GM12872 (cell line): ENCODE measurements at regions not wholly inside any gene's neighbourhood (a gene's known extent, or its start where the extent isn't known, plus 50 kb on each side); places are given as distances from the start of the nearest gene placed in this dataset.

Experiments used
- TF ChIP-seq, protein P1 (sequence below): IDR thresholded peaks from 3 replicates; pipeline ENCODE4 v1.5.1; 2011; ENCODE audit warnings: low read depth, mild to moderate bottlenecking, low read length, moderate library complexity; ENCODE audit not compliant: insufficient read depth

GRCh38 chr14:106044949-106045596, 518.7 kb downstream of the TMEM121 start:
- TF ChIP-seq, protein P1, sequence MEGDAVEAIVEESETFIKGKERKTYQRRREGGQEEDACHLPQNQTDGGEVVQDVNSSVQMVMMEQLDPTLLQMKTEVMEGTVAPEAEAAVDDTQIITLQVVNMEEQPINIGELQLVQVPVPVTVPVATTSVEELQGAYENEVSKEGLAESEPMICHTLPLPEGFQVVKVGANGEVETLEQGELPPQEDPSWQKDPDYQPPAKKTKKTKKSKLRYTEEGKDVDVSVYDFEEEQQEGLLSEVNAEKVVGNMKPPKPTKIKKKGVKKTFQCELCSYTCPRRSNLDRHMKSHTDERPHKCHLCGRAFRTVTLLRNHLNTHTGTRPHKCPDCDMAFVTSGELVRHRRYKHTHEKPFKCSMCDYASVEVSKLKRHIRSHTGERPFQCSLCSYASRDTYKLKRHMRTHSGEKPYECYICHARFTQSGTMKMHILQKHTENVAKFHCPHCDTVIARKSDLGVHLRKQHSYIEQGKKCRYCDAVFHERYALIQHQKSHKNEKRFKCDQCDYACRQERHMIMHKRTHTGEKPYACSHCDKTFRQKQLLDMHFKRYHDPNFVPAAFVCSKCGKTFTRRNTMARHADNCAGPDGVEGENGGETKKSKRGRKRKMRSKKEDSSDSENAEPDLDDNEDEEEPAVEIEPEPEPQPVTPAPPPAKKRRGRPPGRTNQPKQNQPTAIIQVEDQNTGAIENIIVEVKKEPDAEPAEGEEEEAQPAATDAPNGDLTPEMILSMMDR: no peak

GRCh38 chr14:106051796-106052195, 525.4 kb downstream of the TMEM121 start:
- TF ChIP-seq, protein P1: no peak

DNA sequence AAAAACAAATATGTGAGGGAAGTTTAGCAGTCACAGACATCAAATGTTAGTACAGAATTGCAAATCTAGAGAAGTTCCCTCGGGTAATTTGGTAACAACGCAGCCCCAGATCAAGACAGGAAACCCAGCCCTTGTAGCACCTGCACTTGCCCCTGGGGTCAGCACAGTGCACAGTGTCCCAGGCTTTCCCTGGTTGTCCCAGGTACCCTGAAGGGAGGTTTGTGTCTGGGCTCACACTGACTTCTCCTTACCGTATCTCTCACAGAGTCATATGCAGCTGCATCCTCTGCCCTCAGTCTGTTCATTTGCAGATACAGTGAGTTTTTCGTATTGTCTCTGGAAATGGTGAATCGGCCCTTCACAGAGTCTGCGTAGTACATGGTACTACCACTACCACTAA, 528.9 kb downstream of the TMEM121 start:
- TF ChIP-seq, protein P1: no peak

DNA sequence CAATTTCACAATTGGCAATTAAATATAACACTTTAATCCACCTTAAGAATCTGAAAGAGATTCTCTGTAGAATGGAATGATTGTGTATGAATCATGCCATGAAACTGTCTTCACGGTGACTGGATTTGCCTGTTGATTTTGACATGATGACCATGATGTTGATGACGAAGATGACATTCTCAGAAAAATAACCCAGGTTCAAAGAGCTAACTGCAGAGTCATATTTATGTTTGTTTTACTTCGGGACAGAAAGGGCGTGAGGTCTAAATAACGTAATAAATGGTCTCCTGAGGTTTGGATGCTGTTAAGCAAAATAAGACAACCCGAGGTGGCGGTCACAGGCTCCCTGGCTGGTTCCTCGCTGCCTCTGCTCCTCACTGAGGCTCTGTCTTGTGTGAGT, 532.0 kb downstream of the TMEM121 start:
- TF ChIP-seq, protein P1: no peak

GRCh38 chr14:106060276-106060975, 534.0 kb downstream of the TMEM121 start:
- TF ChIP-seq, protein P1: no peak

- TF ChIP-seq, protein P1: no peak
These were observed 536.3 kb downstream of the TMEM121 start for GRCh38 chr14:106062502-106063272.

- TF ChIP-seq, protein P1: no peak
These were observed 541.6 kb downstream of the TMEM121 start for GRCh38 chr14:106067935-106068334.
